Astrocyte of the cerebellum (primary cell): ENCODE measurements at regions not wholly inside any gene's neighbourhood (a gene's known extent, or its start where the extent isn't known, plus 50 kb on each side); places are given as distances from the start of the nearest gene placed in this dataset.
"Not testable (repeated sequence)": the region's sequence is repeated elsewhere in the genome, so short reads cannot be mapped to it uniquely, and the experiment has no call there.

ENCODE experiments used
- DNase-seq: peaks from one replicate; pipeline ENCODE4 v3.0.0-alpha.2; 2011; ENCODE audit warnings: low read depth
- H3K4me3 ChIP-seq: 2 replicates; pipeline ENCODE4 v1.5.1; 2011; ENCODE audit warnings: mild to moderate bottlenecking, low read depth, low read length, moderate library complexity
- in situ Hi-C: cut with HindIII; loops from 2 replicates; pipeline ENCODE4 v1.10.0; 2017; ENCODE audit warnings: low sequenced_read_pairs
- TF ChIP-seq, protein P1 (sequence below): IDR thresholded peaks from 2 replicates; pipeline ENCODE4 v1.5.1; 2012; ENCODE audit warnings: low read length, low read depth, moderate library complexity, mild to moderate bottlenecking; ENCODE audit errors: missing control alignments

GRCh38 chr7:54292171-54292925 is 249.8 kb upstream of the VSTM2A start:
- TF ChIP-seq, protein P1, sequence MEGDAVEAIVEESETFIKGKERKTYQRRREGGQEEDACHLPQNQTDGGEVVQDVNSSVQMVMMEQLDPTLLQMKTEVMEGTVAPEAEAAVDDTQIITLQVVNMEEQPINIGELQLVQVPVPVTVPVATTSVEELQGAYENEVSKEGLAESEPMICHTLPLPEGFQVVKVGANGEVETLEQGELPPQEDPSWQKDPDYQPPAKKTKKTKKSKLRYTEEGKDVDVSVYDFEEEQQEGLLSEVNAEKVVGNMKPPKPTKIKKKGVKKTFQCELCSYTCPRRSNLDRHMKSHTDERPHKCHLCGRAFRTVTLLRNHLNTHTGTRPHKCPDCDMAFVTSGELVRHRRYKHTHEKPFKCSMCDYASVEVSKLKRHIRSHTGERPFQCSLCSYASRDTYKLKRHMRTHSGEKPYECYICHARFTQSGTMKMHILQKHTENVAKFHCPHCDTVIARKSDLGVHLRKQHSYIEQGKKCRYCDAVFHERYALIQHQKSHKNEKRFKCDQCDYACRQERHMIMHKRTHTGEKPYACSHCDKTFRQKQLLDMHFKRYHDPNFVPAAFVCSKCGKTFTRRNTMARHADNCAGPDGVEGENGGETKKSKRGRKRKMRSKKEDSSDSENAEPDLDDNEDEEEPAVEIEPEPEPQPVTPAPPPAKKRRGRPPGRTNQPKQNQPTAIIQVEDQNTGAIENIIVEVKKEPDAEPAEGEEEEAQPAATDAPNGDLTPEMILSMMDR, result no peak
- in situ Hi-C loops, result no loop called here
- H3K4me3 ChIP-seq, result no peak overlapping the region
- no peak for DNase-seq

GRCh38 chr7:54299426-54299825 is 242.7 kb upstream of the VSTM2A start:
- TF ChIP-seq, protein P1, result no peak
- in situ Hi-C loops, result no loop called here
- DNase-seq, result no peak

DNA sequence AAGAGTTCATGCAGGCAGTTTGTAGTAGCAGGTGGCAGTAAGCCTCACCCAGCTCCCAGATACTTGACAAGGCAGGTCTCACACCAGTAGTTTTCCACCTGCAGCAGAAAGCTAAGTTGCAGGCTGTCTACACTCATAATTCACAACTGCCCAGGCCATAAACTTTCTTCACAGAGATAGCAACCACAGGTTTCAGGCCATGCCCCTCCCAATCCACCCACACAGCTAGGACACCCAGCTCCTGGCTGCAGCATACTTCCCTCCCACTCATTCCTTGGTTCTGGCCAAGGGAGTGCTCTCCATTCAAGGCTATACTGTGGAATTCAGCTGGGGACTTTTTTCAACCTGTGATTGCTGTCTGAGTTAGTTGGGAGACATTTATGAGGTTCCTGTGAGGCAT is 226.2 kb upstream of the VSTM2A start:
- H3K4me3 ChIP-seq, in situ Hi-C loops, DNase-seq: not testable (repeated sequence)

More at GRCh38 chr7:54299426-54299825, 242.7 kb upstream of the VSTM2A start:
- H3K4me3 ChIP-seq, result no peak overlapping the region

GRCh38 chr7:54326592-54327167 is 215.5 kb upstream of the VSTM2A start:
- TF ChIP-seq, protein P1, result no peak
- no peak for DNase-seq
- no peak overlapping the region for H3K4me3 ChIP-seq
- in situ Hi-C loops, result no loop called here

DNA sequence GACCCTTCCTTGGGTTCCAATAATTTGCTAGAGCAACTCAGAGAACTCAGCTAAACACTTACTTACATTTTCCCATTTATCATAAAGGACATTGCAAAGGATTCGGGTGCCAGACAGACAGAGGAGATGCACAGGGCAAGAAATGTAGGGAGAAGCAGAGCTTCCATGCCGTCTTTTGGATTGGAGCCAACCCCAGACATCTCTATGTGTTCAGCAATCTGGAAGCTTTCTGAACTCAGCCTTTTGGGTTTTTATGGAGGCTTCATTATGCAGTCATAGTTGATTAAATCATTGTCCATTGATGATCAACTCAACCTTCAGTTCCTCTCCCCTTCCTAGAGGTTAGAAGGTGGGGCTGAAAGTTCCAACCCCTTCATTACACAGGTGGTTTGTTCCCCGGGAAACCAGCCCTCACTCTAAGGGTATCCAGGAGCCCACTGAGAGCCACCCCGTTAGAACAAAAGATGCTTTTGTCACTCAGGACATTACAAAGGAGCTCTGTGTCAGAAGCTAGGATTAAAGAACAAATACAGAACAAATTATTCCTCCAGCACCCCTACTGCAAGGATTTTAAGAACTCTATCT is 211.9 kb upstream of the VSTM2A start:
- TF ChIP-seq, protein P1, result no peak
- DNase-seq, result no peak
- in situ Hi-C loops, result no loop called here
- H3K4me3 ChIP-seq, result no peak overlapping the region

- no peak for DNase-seq
- no peak overlapping the region for H3K4me3 ChIP-seq
- TF ChIP-seq, protein P1, result no peak
- in situ Hi-C loops, result no loop called here
Measured at GRCh38 chr7:54331311-54331710, 210.9 kb upstream of the VSTM2A start.

GRCh38 chr7:54332301-54332700 is 209.9 kb upstream of the VSTM2A start:
- in situ Hi-C loops, result no loop called here
- no peak for DNase-seq
- TF ChIP-seq, protein P1, result no peak
- no peak overlapping the region for H3K4me3 ChIP-seq
